Type B pancreatic cell (in vitro differentiated cells): ENCODE measurements at regions not wholly inside any gene's neighbourhood (a gene's known extent, or its start where the extent isn't known, plus 50 kb on each side); places are given as distances from the start of the nearest gene placed in this dataset.

ENCODE experiments used
- DNase-seq: peaks from one replicate; pipeline ENCODE4 v3.0.0; 2021; ENCODE audit warnings: mixed read lengths; ENCODE audit not compliant: unreplicated experiment; ENCODE audit errors: extremely low spot score
- H3K27ac Mint-ChIP-seq: 2 replicates; pipeline ENCODE4 v1.8.0; 2021; ENCODE audit warnings: mild to moderate bottlenecking, mixed read lengths
- H3K27me3 Mint-ChIP-seq: 2 replicates; pipeline ENCODE4 v1.8.0; 2021; ENCODE audit warnings: mixed read lengths
- H3K36me3 Mint-ChIP-seq: 2 replicates; pipeline ENCODE4 v1.8.0; 2021; ENCODE audit warnings: mixed read lengths
- H3K4me1 Mint-ChIP-seq: one replicate; pipeline ENCODE4 v1.8.0; 2021; ENCODE audit warnings: mixed read lengths; ENCODE audit not compliant: unreplicated experiment
- H3K4me3 Mint-ChIP-seq: 2 replicates; pipeline ENCODE4 v1.8.0; 2021; ENCODE audit warnings: mild to moderate bottlenecking, mixed read lengths
- H3K9me3 Mint-ChIP-seq: 2 replicates; pipeline ENCODE4 v1.8.0; 2021; ENCODE audit warnings: mixed read lengths
- CTCF ChIP-seq: fragments of 200-600 bp; sonication (generic); conservative IDR thresholded peaks from 2 replicates; pipeline ENCODE4 v1.5.0; 2021; ENCODE audit warnings: antibody characterized with exemption, mild to moderate bottlenecking

GRCh38 chr14:98859301-98859700, 412.7 kb downstream of the BCL11B start:
- no peak overlapping the region for H3K4me3 Mint-ChIP-seq
- no peaks in the 10 kb centered on the region for H3K4me1 Mint-ChIP-seq
- DNase-seq: no peak
- H3K27ac Mint-ChIP-seq: no peak overlapping the region
- H3K9me3 Mint-ChIP-seq: no peaks in the 10 kb centered on the region
- no peak for TF ChIP-seq CTCF
- peaks cover 14% of the 10 kb centered on the region for H3K27me3 Mint-ChIP-seq
- no peaks in the 10 kb centered on the region for H3K36me3 Mint-ChIP-seq

- H3K4me1 Mint-ChIP-seq: no peaks in the 10 kb centered on the region
- no peak for DNase-seq
- no peak overlapping the region for H3K4me3 Mint-ChIP-seq
Observed at GRCh38 chr14:98864211-98864610, 407.8 kb downstream of the BCL11B start.

GRCh38 chr14:98867146-98867545, 404.9 kb downstream of the BCL11B start:
- no peaks in the 10 kb centered on the region for H3K9me3 Mint-ChIP-seq
- H3K27ac Mint-ChIP-seq: no peak overlapping the region
- H3K36me3 Mint-ChIP-seq: no peaks in the 10 kb centered on the region
- no peak for TF ChIP-seq CTCF
- DNase-seq: no peak
- peaks cover 2% of the 10 kb centered on the region for H3K27me3 Mint-ChIP-seq
- no peak overlapping the region for H3K4me3 Mint-ChIP-seq
- no peaks in the 10 kb centered on the region for H3K4me1 Mint-ChIP-seq

More at GRCh38 chr14:98864211-98864610, 407.8 kb downstream of the BCL11B start:
- H3K27ac Mint-ChIP-seq: no peak overlapping the region
- TF ChIP-seq CTCF: no peak
- H3K27me3 Mint-ChIP-seq: peaks cover 2% of the 10 kb centered on the region
- H3K9me3 Mint-ChIP-seq: no peaks in the 10 kb centered on the region
- no peaks in the 10 kb centered on the region for H3K36me3 Mint-ChIP-seq

GRCh38 chr14:98867726-98868125, 404.3 kb downstream of the BCL11B start:
- Mint-ChIP-seq H3K4me1 (no peaks in the 10 kb centered on the region), H3K27ac (no peak overlapping the region), H3K4me3 (no peak overlapping the region), H3K9me3 (no peaks in the 10 kb centered on the region), H3K27me3 (peaks cover 2% of the 10 kb centered on the region), H3K36me3 (no peaks in the 10 kb centered on the region)
- no peak for TF ChIP-seq CTCF
- DNase-seq: no peak

GRCh38 chr14:98868866-98869265, 403.1 kb downstream of the BCL11B start:
- Mint-ChIP-seq H3K9me3 (no peaks in the 10 kb centered on the region), H3K27me3 (no peaks in the 10 kb centered on the region), H3K36me3 (no peaks in the 10 kb centered on the region), H3K4me3 (no peak overlapping the region), H3K27ac (no peak overlapping the region), H3K4me1 (no peaks in the 10 kb centered on the region)
- no peak for DNase-seq
- no peak for TF ChIP-seq CTCF

GRCh38 chr14:98871796-98872195, 400.2 kb downstream of the BCL11B start:
- DNase-seq: no peak
- no peak overlapping the region for H3K4me3 Mint-ChIP-seq
- no peak for TF ChIP-seq CTCF
- no peaks in the 10 kb centered on the region for H3K4me1 Mint-ChIP-seq
- H3K27me3 Mint-ChIP-seq: no peaks in the 10 kb centered on the region
- H3K36me3 Mint-ChIP-seq: no peaks in the 10 kb centered on the region
- H3K9me3 Mint-ChIP-seq: peaks cover 4% of the 10 kb centered on the region
- H3K27ac Mint-ChIP-seq: no peak overlapping the region
